GM10266 (cell line): ENCODE measurements at regions not wholly inside any gene's neighbourhood (a gene's known extent, or its start where the extent isn't known, plus 50 kb on each side); places are given as distances from the start of the nearest gene placed in this dataset.

Experiments
- DNase-seq: peaks from one replicate; pipeline ENCODE4 v3.0.0; 2012; ENCODE audit errors: extremely low spot score
- TF ChIP-seq, protein P1 (sequence below): IDR thresholded peaks from 2 replicates; pipeline ENCODE4 v1.5.1; 2012; ENCODE audit warnings: mild to moderate bottlenecking, low read depth; ENCODE audit not compliant: control insufficient read depth, insufficient read depth; ENCODE audit errors: missing control alignments

DNA sequence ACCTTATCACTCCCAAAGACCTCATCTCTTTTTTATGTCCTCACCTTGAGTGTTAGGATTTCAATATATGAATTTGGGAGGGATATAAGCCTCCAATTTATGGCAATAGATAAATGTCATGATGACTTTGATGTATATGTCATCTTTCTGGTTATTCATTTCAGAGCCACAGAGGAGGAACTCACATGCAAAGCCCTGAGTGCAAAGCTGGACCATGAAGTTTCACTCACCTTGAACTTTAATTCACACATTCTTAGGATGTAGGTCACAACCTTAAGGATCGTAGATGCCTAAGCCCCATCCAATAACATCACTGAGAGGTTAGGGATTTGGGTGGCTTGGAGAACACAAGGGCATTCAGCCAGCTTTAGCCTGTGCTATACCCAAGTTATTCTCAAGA lies 81.9 kb upstream of the ZPBP start:
- no peak for DNase-seq
- TF ChIP-seq, protein P1, sequence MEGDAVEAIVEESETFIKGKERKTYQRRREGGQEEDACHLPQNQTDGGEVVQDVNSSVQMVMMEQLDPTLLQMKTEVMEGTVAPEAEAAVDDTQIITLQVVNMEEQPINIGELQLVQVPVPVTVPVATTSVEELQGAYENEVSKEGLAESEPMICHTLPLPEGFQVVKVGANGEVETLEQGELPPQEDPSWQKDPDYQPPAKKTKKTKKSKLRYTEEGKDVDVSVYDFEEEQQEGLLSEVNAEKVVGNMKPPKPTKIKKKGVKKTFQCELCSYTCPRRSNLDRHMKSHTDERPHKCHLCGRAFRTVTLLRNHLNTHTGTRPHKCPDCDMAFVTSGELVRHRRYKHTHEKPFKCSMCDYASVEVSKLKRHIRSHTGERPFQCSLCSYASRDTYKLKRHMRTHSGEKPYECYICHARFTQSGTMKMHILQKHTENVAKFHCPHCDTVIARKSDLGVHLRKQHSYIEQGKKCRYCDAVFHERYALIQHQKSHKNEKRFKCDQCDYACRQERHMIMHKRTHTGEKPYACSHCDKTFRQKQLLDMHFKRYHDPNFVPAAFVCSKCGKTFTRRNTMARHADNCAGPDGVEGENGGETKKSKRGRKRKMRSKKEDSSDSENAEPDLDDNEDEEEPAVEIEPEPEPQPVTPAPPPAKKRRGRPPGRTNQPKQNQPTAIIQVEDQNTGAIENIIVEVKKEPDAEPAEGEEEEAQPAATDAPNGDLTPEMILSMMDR: no peak

DNA sequence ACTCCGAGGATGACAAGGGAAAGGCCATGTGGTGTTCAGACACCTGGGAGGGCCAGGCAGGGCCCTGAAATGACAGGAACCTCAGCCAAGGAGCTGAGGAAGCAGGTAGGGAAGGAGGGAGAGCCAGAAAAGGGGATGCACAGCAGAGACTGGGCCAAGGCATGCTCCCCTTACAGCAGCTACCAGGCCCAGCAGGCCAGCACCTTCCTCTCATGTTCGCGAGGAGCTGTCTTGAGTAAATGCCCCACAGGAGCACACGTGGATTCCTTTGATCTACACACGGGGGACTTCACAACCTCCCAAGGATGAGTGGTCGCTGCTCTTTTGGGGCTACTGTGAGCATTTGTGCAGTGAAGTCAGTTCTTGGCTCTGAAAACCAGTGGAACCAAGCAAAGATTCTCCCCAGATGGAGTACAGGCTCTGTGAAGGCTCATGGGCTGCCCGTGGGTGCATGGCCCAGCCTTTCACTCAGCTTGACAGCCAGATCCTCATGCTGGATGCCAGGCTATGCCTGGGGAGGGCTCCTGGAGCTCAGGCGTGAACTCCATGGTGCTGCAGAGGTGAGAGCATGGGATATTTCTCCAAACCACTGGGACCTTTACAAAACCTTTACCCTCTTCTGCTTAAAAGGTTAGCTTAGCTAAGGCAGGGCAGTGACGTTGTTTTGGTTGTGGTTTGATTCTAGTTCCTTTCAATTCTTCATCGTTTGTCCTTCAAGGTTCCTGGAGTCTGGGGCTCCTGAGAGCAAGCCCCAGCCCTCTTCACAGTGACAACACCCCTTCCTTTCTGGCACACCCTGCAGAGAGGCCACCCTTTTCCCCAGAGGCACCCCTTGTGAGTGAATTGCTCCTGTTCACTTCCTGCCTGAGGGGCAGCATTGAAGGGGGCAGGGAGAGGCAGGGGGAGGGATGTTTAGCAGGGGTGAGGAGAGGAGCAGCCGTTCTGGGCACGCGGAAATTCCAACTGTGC lies 74.2 kb upstream of the ZPBP start:
- TF ChIP-seq, protein P1: no peak
- DNase-seq: no peak

DNA sequence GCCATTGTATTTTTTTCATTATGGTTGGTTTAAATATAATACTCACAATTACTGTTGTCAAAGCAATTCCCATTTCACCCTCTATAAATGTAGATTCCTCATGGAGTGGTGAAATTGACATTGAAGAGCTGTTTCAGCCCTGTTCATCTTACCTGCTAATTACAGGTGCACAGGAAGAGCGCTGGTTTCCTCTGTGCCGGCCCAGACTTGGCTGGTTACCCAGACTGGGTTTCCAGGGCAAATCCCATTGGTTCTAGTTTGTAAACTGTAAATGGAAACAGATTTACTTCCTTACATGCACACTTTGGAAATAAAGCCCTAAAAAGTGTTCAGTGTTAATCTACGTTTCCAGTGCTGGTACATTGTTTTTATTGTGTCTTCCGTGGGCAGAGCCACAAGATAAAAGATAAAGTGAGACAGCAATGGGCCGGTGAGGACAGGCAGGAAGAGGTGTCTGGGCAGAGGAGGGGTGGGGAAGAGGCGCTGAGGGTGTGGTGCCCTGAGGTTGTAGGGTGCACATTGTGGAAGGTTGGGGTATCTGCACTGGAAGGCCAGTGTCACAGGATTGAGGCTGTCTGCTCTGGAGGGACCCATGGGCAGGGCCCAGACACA lies 71.6 kb upstream of the ZPBP start:
- no peak for DNase-seq
- TF ChIP-seq, protein P1: no peak

DNA sequence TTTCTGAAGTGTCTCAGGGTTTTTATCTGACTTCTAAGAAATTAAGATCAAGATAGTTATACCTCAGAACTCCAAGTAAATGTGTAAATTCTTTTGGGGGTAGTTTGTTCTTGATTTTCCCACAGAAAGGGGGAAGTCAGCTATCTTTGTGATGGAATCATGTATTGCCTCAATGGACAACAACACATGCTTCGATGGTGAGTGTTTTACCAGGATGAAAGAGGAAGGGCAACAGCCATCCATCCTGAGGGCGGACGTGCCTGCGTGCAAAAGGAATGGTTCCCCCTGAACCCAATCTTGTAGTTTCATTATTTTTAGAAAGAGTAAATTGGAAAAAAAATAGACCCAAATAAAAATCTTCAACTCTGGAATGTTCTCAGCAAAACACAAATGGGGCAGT lies 67.2 kb upstream of the ZPBP start:
- DNase-seq: no peak
- TF ChIP-seq, protein P1: no peak

DNA sequence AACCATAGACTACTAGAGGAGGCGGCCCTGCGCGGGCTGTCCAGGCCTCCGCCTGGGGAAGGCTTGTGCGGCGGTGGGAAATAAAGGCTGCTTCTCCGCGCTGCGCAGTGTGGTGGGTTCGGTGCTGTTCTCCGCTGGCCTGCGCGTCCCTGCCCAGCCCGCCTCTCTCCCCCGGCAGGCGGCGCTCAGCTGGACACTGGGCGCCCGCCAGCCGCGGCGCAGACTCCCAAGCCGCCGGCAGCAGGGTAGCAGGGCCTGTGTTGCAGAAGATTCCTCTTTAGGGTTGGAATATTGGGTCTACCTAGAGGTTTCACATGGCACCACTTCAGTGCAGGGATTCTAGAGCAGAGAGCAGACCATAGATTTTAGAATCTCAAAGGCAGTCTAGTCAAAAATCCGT lies 66.1 kb upstream of the ZPBP start:
- no peak for DNase-seq
- TF ChIP-seq, protein P1: no peak

DNA sequence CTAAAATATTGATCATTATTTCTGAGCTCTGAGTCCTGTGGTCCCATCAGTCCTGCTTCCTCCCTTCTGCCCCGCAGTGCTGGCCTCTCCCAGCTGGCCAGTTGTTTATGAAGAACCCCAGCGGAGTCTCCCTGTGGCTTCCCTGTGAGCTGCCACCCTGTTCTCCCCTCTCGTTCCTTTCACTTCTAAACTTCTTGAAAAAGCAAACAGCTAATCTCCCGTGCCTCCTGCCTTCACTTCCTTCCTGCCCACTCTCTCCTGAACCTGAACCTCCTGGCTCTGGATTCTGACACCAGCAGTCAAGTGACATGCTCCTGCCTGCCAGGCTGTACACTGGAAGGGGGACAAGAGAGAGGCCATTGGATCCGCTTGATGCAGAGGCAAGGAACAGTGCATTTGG lies 63.7 kb upstream of the ZPBP start:
- TF ChIP-seq, protein P1: no peak
- DNase-seq: no peak

DNA sequence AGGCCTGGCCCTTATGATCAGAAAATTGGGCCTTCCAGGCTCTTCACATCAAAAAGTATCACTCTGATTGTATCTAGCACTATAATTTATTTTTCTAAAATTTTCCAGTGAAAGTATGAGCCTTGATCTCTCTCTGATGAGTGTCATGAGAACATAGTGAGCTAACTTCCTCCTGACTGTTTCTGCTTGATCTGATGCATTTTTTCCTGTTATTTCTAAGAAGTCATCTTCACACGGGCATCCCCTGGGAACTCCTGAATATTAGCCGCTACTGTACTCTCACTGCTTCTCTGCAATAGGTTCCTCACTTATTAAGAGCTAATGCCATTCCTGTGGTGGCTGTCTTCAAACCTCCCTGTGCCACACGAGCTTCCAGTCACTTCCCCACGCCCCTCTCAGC lies 63.1 kb upstream of the ZPBP start:
- TF ChIP-seq, protein P1: no peak
- no peak for DNase-seq
